GM12864 (cell line): ENCODE measurements at regions not wholly inside any gene's neighbourhood (a gene's known extent, or its start where the extent isn't known, plus 50 kb on each side); places are given as distances from the start of the nearest gene placed in this dataset.

Experiments
- DNase-seq: peaks from one replicate; pipeline ENCODE4 v3.0.0-alpha.2; 2011; ENCODE audit warnings: low read depth
- H3K4me3 ChIP-seq: 2 replicates; pipeline ENCODE4 v1.5.1; 2011; ENCODE audit warnings: mild to moderate bottlenecking, low read depth, low read length, control low read depth
- TF ChIP-seq, protein P1 (sequence below): IDR thresholded peaks from 2 replicates; pipeline ENCODE4 v1.5.1; 2011; ENCODE audit warnings: low read depth, mild to moderate bottlenecking, moderate library complexity, low read length, control low read depth, inconsistent platforms; ENCODE audit errors: missing control alignments

DNA sequence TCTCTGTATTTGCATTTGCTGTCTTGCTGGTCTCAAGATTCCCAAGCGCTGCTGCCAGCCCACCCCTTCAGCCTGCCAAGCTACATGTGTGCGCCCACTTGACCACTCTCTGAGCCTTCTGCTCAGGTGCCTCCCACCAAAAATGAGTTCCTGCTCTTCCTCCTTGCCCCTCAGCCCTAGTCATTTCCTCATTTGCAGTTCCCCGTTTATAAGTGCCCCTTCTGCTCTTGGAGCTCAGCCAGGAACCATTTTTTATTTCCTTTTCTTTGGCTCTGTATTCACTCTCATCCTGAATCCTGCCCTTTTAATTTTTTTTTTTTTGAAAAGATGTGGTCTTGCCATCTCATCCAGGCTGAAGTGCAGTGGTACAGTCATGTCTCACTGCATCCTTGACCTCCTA is 406.0 kb upstream of the AMELY start:
- TF ChIP-seq, protein P1, sequence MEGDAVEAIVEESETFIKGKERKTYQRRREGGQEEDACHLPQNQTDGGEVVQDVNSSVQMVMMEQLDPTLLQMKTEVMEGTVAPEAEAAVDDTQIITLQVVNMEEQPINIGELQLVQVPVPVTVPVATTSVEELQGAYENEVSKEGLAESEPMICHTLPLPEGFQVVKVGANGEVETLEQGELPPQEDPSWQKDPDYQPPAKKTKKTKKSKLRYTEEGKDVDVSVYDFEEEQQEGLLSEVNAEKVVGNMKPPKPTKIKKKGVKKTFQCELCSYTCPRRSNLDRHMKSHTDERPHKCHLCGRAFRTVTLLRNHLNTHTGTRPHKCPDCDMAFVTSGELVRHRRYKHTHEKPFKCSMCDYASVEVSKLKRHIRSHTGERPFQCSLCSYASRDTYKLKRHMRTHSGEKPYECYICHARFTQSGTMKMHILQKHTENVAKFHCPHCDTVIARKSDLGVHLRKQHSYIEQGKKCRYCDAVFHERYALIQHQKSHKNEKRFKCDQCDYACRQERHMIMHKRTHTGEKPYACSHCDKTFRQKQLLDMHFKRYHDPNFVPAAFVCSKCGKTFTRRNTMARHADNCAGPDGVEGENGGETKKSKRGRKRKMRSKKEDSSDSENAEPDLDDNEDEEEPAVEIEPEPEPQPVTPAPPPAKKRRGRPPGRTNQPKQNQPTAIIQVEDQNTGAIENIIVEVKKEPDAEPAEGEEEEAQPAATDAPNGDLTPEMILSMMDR = no peak
- no peak for DNase-seq
- no peak overlapping the region for H3K4me3 ChIP-seq

DNA sequence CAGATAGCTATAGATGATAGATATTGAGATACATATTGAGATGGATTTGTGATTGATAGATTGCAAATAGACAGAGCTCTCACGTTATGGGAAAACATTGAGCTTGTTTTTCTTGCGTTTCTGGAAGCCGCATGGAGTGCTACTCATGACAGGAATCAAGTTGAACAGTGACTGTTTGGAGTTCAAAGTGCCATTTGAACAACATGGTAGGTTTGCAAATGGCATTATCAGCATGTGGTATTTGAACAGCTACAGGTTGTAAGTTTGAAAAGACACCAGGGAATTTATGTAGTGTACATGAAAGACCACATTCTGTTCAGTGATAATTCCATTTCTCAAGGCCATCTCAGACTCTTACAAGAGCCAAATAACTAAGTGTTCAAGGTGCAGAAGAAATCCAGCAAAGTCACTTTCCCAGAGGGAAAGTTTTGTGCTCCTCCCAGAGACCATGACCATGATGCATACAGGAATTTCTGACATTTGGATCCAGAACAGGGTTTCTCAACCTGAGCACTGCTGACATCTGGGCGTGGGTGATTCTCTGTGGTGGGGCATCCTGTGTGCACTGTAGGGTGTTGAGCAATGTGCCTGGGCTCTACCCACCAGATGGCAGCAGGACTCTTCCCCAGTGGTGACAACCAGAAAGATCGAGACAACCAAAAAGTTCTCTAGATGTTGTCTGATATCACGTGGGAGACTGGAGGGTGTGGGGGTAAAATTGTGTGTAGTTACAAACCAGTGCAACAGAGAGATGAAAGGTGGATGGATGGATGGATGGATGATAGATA is 399.1 kb upstream of the AMELY start:
- no peak for DNase-seq
- no peak overlapping the region for H3K4me3 ChIP-seq
- TF ChIP-seq, protein P1 = no peak

DNA sequence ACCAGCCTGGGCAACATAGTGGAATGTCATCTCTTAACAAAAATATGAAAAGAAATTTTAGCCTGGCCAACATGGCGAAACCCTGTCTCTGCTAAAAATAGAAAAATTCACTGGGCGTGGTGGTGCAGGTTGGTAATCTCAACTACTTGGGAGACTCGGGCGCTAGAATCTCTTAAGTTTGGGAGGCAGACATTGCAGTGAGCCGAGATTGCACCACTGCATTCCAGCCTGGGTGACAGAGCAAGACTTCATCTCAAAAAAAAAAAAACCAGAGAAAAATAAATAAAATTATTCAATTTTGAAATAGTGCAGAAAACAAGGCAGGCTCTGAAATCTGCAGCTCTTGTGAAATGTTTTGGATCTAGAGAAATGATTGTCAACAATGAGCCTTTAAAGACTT is 397.3 kb upstream of the AMELY start:
- no peak overlapping the region for H3K4me3 ChIP-seq
- no peak for DNase-seq
- TF ChIP-seq, protein P1 = no peak

DNA sequence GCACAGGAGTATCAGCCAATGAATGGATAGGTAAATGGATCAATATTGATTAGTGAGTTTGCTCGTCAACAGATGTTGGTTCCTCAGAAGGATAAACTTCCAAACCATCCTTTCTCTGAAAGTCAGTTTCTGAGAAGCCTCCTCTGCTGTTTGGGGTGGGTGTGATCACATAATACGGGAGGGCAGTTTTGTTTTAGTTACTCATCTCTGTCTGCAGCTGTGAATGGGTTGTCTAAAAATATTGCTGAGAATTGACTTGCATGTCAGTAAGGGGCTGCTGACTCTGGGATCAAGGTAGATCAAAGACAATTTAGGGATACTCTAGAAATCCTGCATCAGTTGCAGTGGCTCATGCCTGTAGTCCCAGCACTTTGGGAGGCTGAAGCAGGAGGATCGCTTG is 390.8 kb upstream of the AMELY start:
- no peak overlapping the region for H3K4me3 ChIP-seq
- TF ChIP-seq, protein P1 = no peak
- DNase-seq = no peak

DNA sequence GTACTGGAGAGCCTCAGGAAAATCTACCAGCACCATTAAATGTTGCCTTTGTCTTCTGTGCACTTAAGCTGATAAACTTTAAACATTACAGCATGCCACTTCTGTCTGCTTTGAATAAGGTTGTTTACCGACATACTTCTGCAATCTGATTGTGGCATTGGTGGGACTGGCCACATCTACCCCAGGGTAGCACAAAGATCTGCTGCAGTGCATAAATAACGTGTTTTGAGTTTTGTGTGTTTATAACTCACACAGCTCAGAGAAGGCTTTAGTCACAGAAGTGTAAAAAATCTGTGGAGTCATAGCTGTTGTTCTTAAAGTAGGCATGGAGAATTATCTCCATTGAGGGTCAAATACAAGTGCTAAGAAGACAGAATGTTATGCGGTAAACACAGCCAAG is 388.4 kb upstream of the AMELY start:
- no peak overlapping the region for H3K4me3 ChIP-seq
- TF ChIP-seq, protein P1 = no peak
- DNase-seq = no peak

DNA sequence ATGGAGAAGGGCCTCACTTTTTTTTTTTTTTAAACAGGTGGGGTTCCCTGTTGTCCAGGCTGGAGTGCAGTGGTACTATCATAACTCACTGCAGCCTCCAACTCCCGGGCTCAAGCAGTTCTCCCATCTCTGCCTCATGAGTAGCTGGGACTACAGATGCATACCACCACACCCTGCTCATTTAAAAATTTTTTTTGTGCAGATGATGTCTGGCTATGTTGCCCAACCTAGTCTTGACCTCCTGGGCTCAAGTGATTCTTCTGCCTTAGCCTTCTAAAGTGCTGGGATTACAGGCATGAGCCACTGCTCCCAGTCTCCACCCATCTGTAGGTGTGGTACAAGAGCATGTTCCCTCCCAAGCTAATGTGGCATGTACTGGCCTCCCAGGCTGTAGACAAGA is 380.6 kb upstream of the AMELY start:
- no peak overlapping the region for H3K4me3 ChIP-seq
- TF ChIP-seq, protein P1 = no peak
- DNase-seq = no peak
